ENCODE measurements at regions not wholly inside any gene's neighbourhood (a gene's known extent, or its start where the extent isn't known, plus 50 kb on each side); places are given as distances from the start of the nearest gene placed in this dataset.

DNA sequence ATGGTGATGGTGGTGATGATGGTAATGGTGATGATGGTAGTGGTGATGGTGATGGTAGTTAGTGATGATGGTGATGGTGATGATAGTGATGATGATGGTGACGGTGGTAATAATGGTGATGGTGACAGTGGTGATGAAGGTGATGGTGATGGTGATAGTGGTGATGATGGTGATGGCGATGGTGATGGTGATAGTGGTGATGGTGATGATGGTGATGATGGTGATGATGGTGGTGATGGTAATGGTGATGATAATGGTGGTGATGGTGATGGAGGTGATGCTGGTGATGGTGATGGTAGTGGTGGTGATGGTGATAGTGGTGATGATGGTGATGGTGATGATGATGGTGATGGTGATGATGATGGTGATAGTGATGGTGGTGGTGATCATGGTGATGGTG is 148.7 kb upstream of the TNRC6C start:
- no peak for DNase-seq

- DNase-seq: no peak
These were observed 148.0 kb upstream of the TNRC6C start for GRCh38 chr17:77810536-77810935.

DNA sequence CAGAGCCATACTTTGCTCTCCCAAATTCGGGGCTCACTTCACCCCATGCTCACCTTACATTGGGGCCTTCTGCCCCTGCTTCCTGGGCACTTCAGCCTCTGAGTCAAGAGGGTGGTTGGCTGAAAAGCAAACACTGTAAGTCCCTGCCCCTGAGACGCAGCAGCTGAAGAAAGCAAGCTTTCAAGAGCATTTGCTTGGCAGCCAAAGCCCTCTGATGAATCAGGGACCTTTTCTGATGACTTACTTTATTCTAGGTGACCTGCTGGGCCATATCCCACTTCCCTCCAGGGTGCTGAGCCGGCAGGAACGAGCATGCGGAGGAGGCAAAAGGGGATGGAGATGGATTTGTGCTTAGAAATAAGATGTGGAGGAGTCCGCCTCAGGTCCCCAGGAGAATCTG is 147.0 kb upstream of the TNRC6C start:
- no peak for DNase-seq

- no peak for DNase-seq
These were observed 144.3 kb upstream of the TNRC6C start for GRCh38 chr17:77814091-77814772.

DNA sequence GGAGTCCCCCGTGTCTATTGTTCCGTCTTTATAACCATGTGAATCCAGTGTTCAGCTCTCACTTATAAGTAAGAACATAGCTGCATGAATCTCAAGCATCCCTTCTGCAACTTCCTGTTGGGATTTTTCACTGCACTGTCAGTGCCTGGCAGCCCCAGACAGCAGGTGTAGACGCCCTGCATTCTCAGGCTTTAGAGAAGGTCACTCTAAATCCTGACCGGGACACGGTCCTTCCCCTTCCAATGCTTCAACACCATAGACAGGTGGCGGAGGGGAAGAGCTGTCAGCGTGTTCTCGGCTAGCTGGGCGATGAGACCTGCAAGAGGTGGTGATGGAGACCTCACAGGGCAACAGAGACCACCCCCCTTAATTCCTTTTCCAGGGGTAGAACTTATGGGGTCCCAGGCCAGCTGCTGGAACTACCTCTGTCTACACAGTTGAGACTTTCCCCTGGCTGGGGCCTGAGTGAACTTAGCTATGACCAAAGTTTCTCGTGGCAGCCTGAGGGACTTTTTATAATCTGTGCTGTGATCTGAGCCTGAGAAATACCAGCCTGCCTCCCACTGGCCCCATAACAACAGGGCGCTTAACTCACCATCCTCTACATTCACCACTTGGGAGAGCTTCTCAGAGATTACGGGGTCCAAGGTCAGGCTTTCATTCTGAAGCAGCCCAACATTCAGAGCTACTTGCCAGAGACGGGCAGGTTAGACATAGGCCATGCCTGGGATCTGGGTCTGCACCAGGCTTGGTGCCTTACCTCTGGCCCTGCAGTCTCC is 143.2 kb upstream of the TNRC6C start:
- DNase-seq: no peak

- DNase-seq: no peak
These were observed 140.6 kb upstream of the TNRC6C start for GRCh38 chr17:77817953-77818352.

DNA sequence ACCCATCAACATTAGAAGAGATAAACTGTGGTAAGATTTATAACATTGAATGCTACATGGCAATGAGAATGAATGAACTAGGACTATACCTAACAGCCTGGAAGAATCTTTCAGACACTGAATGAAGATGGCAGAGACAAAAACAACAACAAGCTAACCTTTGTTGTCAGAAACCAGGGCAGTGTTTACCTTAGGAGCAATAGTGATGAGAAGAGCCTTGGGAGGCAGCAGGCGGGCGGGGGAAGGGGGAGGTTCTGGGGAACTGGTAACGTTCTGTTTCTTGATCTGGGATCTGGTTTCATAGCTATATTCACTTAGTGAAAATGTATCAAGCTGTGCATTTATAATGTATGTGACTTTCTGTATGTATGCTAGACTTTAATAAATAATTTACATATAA is 139.0 kb upstream of the TNRC6C start:
- no peak for DNase-seq

DNA sequence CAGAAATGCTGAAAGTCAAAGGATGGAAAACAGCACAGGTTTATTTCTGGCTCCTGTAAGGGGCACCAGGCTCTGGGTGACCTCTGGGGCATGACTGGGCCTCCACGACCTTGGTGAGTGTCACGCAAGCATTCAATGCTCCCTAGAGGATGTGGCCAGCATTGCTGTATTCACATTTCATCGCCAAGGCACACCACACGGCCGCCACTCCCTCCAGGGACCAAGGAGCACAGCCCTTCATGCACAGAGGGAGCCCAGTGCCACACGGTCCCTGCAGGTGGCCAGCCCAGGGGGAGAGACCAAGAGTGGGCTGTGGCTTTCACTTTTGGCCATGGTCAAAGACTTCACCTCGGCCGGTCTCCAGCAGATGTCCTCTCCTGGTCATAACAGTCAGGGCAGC is 137.4 kb upstream of the TNRC6C start:
- DNase-seq: no peak

DNA sequence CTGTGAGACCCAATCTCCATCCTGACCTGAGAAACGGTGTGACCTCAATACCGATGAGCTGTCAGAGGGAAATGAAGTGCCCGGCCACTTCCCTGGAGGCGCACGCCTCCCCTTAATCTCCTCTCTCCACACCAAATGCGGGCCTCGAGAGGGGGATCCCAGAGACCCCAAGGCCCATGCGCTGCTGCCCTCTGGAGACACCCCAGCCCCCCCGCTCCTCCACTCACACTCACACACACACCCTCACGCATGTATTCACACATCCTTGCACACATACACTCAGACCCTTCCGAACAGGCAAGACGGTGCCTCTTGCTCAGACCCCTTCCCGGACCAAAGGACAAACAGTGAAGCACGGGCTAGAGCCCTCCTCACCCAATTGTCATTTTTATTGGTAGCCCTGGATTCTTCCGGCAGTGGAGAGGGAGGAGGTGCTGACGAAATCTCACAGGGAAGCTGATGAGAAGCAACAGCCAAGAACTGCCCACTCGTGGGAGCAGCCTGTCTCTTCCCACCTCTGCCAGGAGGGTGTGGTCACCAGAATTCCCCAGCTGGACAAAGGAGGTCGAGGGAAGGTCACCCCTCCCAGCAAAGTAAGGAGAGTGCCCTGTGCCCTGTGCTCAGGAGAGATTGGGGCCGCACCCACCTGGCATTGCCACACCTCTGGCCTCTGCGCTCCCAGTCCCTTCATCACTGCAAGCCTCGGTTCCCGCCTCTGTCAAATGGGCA is 136.0 kb upstream of the TNRC6C start:
- no peak for DNase-seq

DNA sequence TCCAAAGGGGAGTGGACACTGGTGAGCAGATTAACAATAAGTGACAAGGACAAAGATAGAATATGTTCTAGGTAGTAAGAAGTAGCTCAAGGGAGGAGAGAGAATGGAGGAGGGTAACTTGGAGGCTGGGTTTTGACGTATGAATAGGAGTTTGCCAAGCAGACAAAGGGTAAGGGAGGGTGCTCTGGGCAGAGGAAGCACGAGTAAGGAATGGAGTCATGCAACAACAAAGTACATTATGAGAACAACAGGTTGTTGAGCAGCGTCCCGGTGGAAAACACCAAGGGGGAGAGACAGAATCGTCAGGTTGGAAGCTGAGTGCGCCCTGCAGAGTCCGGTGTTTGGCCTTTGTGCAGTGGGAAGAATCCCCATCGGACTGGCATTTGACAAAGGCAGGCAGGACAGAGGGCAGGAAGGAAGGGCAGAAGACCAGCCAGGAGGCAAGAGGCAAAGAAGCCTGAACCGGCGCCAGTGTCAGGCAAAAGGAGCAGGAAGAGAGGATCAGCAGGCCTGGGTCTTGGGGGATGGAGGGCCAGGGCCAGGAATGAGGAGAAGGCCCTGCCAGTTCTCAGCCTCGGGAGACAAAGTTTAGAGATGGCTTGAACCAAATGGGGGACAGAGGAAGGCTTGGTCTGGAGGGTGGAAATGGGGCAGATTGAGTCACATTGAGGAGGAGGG is 134.3 kb upstream of the TNRC6C start:
- no peak for DNase-seq

DNA sequence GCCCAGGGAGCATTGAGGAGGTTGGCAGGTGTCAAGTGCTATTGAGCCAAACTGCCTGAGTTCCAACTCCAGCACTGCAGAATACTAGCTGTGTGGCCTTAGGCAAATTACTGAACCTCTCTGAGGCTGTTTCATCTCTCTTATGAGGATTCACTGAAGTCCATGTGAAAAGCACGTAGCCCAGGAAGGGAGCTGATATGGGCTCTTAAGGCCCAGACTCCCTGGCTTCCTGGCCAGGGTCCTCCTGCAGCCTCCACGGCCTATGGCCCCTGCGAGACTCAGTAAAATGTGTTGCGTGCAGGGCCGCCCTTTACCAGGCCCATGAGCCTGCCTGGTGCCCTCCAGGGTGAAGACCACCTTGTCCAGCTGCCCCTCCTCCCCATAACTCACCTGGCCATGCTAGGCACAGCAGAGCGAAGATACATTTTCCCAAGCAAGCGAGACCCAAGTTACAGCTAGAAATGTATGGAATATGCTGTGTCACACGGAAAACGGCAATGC is 133.7 kb upstream of the TNRC6C start:
- DNase-seq: no peak

DNA sequence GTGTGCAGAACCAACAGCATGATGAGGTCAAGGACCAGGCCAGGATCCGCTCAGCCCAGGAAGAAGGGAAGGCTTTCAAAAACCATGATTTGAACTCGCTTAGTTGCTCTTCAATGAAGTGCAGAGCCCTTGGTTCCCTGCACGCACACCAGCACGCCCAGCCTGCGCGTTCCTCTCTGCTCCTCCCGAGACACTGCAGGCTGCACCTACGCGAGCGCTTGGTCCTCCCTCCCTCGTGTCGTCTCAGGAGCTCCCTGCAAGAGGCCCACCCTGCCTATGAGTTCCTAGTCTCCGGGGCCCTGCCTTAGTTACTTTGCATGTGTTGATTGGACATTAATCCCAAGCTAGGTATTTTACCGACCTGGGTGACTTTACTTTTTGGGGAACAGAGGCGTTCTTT is 132.9 kb upstream of the TNRC6C start:
- DNase-seq: no peak

- DNase-seq: no peak
These were observed 132.2 kb upstream of the TNRC6C start for GRCh38 chr17:77826132-77826873.

- no peak for DNase-seq
These were observed 131.5 kb upstream of the TNRC6C start for GRCh38 chr17:77827039-77827438.

DNA sequence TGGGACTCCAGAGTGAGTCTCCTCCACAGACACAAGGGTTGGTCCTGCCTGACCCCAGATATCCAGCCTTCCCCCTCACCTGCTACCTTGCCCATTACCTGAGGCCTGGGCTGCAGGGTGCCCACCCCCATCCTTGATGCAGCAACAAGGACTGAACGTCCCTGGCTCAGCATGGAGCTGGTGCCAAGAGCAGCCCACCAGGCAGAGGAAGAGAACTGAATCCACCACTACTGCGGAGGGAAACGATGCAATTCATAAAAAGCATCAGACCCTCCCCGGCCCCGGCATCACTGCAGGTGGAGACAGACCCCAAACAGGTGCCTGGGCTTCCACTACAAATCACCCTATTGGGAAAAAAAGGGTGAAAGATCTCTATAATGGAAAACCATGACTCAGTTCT is 131.0 kb upstream of the TNRC6C start:
- no peak for DNase-seq

GRCh38 chr17:77828749-77829539 is 129.6 kb upstream of the TNRC6C start:
- DNase-seq: no peak

GRCh38 chr17:77829843-77830799 is 128.4 kb upstream of the TNRC6C start:
- DNase-seq: no peak

DNA sequence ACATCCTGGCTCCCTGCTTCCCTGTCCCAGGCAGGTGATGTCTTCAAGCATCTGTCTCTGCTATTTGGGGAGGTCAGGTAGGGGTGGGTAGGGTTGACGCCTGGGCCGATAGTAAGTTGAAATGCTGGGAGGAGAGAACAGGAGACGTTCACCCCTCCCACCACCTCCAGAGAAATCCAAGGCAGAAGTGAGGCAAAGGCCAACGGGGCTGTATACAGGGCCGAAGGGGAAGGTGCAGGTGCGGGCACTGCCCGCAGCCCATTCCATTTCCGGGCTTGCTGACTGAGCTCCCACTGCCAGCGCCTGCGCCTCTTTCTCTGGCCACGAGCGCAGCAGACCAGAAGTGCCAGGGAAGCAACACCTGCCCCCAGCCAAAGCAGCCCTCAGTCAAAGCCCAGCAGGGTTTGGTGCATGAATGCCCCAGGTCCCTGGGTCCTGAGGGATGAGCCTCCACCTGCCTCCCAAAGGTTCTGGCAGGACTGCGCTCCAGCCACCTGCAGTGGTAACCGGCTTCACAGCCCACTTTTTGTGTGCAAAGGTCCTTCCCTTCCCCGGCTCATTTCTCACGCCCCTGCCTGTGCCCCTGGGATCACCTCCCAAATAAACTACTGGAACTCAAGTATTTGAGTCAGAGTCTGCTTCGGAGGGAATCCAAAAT is 127.6 kb upstream of the TNRC6C start:
- DNase-seq: no peak

DNA sequence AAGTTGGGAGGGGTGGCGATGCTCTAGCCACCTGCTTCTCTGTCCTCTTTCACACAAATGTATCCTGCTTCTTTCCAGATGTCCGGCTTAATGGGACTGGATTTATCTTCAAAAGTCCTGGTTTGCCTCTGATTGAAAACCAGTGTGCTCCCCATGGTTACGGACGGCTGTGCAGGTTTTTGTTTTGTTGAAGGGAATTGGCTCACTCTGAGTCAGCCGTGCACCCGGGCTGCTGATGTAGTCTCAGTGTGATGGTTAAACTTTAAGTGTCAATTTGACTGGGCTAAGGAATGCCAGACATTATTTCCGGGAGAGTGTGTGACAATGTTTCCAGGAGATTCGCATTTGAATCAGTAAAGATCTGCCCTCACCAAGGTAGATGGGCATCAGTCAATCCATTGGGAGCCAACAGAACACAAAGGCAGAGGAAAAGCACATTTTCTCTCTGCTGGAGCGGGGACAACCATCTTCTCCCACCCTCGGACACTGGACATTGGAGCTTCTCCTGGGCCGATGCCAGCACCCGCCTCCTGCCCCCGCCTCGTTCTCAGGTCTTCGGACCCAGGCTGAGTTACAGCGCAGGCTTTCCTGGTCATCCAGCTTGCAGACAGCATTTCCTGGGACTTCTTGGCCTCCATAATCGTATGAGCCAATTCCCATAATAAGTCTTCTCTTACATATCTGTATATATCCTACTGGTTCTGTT is 126.9 kb upstream of the TNRC6C start:
- no peak for DNase-seq
